ENCODE measurements at regions not wholly inside any gene's neighbourhood (a gene's known extent, or its start where the extent isn't known, plus 50 kb on each side); places are given as distances from the start of the nearest gene placed in this dataset.
"Not testable (repeated sequence)": the region's sequence is repeated elsewhere in the genome, so short reads cannot be mapped to it uniquely, and the experiment has no call there.

- H3K4me1 ChIP-seq; H3K27ac ChIP-seq; POLR2A ChIA-PET; H3K9me3 ChIP-seq; ATAC-seq; H3K4me3 ChIP-seq; H3K4me2 ChIP-seq; DNase-seq (ENCODE audit: low read depth in 1 of 2, low spot score in 1 of 2); CTCF ChIA-PET; FAIRE-seq: not testable (repeated sequence)
- WGBS (ENCODE audit: missing lambda C conversion rate) = no CpG with 5 or more reads among the region's 4 CpGs
These were observed 426.2 kb upstream of the SPATA31A3 start for GRCh38 chr9:67418496-67419079.

- CTCF ChIA-PET; POLR2A ChIA-PET; H3K4me2 ChIP-seq; H3K4me1 ChIP-seq; H3K9me3 ChIP-seq; FAIRE-seq; H3K27ac ChIP-seq; DNase-seq (ENCODE audit: low read depth in 1 of 2, low spot score in 1 of 2); H3K4me3 ChIP-seq; ATAC-seq: not testable (repeated sequence)
- WGBS (ENCODE audit: missing lambda C conversion rate) = 83% methylated on average over 1 of the region's 7 CpGs
These were observed 425.1 kb upstream of the SPATA31A3 start for GRCh38 chr9:67417341-67417983.

- CTCF ChIA-PET; H3K27ac ChIP-seq; POLR2A ChIA-PET; H3K4me3 ChIP-seq; ATAC-seq; H3K9me3 ChIP-seq; H3K4me2 ChIP-seq; FAIRE-seq; DNase-seq (ENCODE audit: low read depth in 1 of 2, low spot score in 1 of 2); H3K4me1 ChIP-seq: not testable (repeated sequence)
- WGBS (ENCODE audit: missing lambda C conversion rate) = 92% methylated on average over 2 of the region's 6 CpGs
These were observed 424.3 kb upstream of the SPATA31A3 start for GRCh38 chr9:67416639-67417038.

GRCh38 chr9:67410606-67411220, 418.4 kb upstream of the SPATA31A3 start:
- POLR2A ChIA-PET; H3K4me2 ChIP-seq; H3K27ac ChIP-seq; H3K4me1 ChIP-seq; CTCF ChIA-PET; ATAC-seq; H3K9me3 ChIP-seq; H3K4me3 ChIP-seq; DNase-seq (ENCODE audit: low read depth in 1 of 2, low spot score in 1 of 2); FAIRE-seq: not testable (repeated sequence)
- WGBS (ENCODE audit: missing lambda C conversion rate) = 60% methylated on average over 3 of the region's 7 CpGs

- FAIRE-seq, CTCF ChIA-PET: not testable (repeated sequence)
- WGBS (ENCODE audit: missing lambda C conversion rate) = no CpG with 5 or more reads among the region's 4 CpGs
These were observed 411.4 kb upstream of the SPATA31A3 start for GRCh38 chr9:67403739-67404138.

GRCh38 chr9:67397731-67398130, 405.4 kb upstream of the SPATA31A3 start:
- H3K4me3 ChIP-seq; FAIRE-seq; CTCF ChIA-PET; POLR2A ChIA-PET; DNase-seq (ENCODE audit: low read depth in 1 of 2, low spot score in 1 of 2); H3K27ac ChIP-seq; H3K9me3 ChIP-seq; H3K4me1 ChIP-seq; H3K4me2 ChIP-seq; ATAC-seq: not testable (repeated sequence)
- 69% methylated on average over 2 of the region's 2 CpGs for WGBS (ENCODE audit: missing lambda C conversion rate)

More at GRCh38 chr9:67403739-67404138, 411.4 kb upstream of the SPATA31A3 start:
- ATAC-seq; H3K4me3 ChIP-seq; POLR2A ChIA-PET; H3K4me2 ChIP-seq; DNase-seq (ENCODE audit: low read depth in 1 of 2, low spot score in 1 of 2); H3K4me1 ChIP-seq; H3K9me3 ChIP-seq; H3K27ac ChIP-seq: not testable (repeated sequence)

GRCh38 chr9:67394782-67395181, 402.4 kb upstream of the SPATA31A3 start:
- H3K4me2 ChIP-seq; H3K27ac ChIP-seq; CTCF ChIA-PET; FAIRE-seq; H3K4me3 ChIP-seq; POLR2A ChIA-PET; DNase-seq (ENCODE audit: low read depth in 1 of 2, low spot score in 1 of 2); H3K9me3 ChIP-seq; H3K4me1 ChIP-seq: not testable (repeated sequence)
- no CpG with 5 or more reads among the region's 5 CpGs for WGBS (ENCODE audit: missing lambda C conversion rate)
- ATAC-seq = peak; percentile 85 to 95

- POLR2A ChIA-PET; ATAC-seq; FAIRE-seq; H3K4me2 ChIP-seq; H3K4me1 ChIP-seq; H3K9me3 ChIP-seq; DNase-seq (ENCODE audit: low read depth in 1 of 2, low spot score in 1 of 2); H3K4me3 ChIP-seq; H3K27ac ChIP-seq; CTCF ChIA-PET: not testable (repeated sequence)
- WGBS (ENCODE audit: missing lambda C conversion rate) = no CpG with 5 or more reads among the region's 4 CpGs
These were observed 401.7 kb upstream of the SPATA31A3 start for GRCh38 chr9:67394038-67394437.

GRCh38 chr9:67369664-67370063, 377.3 kb upstream of the SPATA31A3 start:
- ATAC-seq; POLR2A ChIA-PET; H3K4me3 ChIP-seq; FAIRE-seq; H3K4me1 ChIP-seq; H3K9me3 ChIP-seq; DNase-seq (ENCODE audit: low read depth in 1 of 2, low spot score in 1 of 2); H3K4me2 ChIP-seq; CTCF ChIA-PET; H3K27ac ChIP-seq: not testable (repeated sequence)
- no CpG with 5 or more reads among the region's 2 CpGs for WGBS (ENCODE audit: missing lambda C conversion rate)

- CTCF ChIA-PET; DNase-seq (ENCODE audit: low read depth in 1 of 2, low spot score in 1 of 2); H3K4me3 ChIP-seq; H3K4me2 ChIP-seq; H3K9me3 ChIP-seq; H3K27ac ChIP-seq; H3K4me1 ChIP-seq; FAIRE-seq; POLR2A ChIA-PET; ATAC-seq: not testable (repeated sequence)
- no CpG with 5 or more reads among the region's 7 CpGs for WGBS (ENCODE audit: missing lambda C conversion rate)
These were observed 370.0 kb upstream of the SPATA31A3 start for GRCh38 chr9:67362325-67362724.

GRCh38 chr9:67353961-67354360, 361.6 kb upstream of the SPATA31A3 start:
- H3K4me2 ChIP-seq; H3K4me3 ChIP-seq; FAIRE-seq; ATAC-seq; CTCF ChIA-PET; H3K9me3 ChIP-seq; H3K27ac ChIP-seq; DNase-seq (ENCODE audit: low read depth in 1 of 2, low spot score in 1 of 2); POLR2A ChIA-PET; H3K4me1 ChIP-seq: not testable (repeated sequence)
- WGBS (ENCODE audit: missing lambda C conversion rate) = no CpG with 5 or more reads among the region's 4 CpGs

GRCh38 chr9:67349424-67349759, 357.0 kb upstream of the SPATA31A3 start:
- H3K9me3 ChIP-seq; H3K27ac ChIP-seq; H3K4me1 ChIP-seq; H3K4me3 ChIP-seq; H3K4me2 ChIP-seq; POLR2A ChIA-PET; FAIRE-seq; CTCF ChIA-PET; DNase-seq (ENCODE audit: low read depth in 1 of 2, low spot score in 1 of 2): not testable (repeated sequence)
- no CpG with 5 or more reads among the region's 2 CpGs for WGBS (ENCODE audit: missing lambda C conversion rate)
- peak; percentile 54 to 63 for ATAC-seq
